GM23338 (cell line): ENCODE measurements at regions not wholly inside any gene's neighbourhood (a gene's known extent, or its start where the extent isn't known, plus 50 kb on each side); places are given as distances from the start of the nearest gene placed in this dataset.
"Not testable (repeated sequence)": the region's sequence is repeated elsewhere in the genome, so short reads cannot be mapped to it uniquely, and the experiment has no call there.

ENCODE experiments used
- ATAC-seq: fragments of 200-7000 bp; cut with Tn5 transposase; 3 replicates; pipeline ENCODE4 v1.9.1; 2020
- DNase-seq: peaks from one replicate; pipeline ENCODE4 v3.0.0-alpha.2; 2015; ENCODE audit warnings: low spot score
- H2AFZ ChIP-seq: fragments of 200-600 bp; sonication (generic); 2 replicates; pipeline ENCODE4 v1.8.0; 2016; ENCODE audit warnings: antibody characterized with exemption, mild to moderate bottlenecking, moderate library complexity
- H3F3A ChIP-seq: fragments of 200-600 bp; sonication (generic); replicated peaks from 2 replicates; pipeline ENCODE4 v1.8.0; 2017; ENCODE audit warnings: antibody characterized with exemption, mixed run types, low read depth
- H3K27ac ChIP-seq: fragments of 200-600 bp; sonication (generic); 2 replicates; pipeline ENCODE4 v1.6.1; 2016; ENCODE audit warnings: low read depth
- H3K27me3 ChIP-seq: fragments of 200-600 bp; sonication (generic); 2 replicates; pipeline ENCODE4 v1.8.0; 2016; ENCODE audit warnings: mild to moderate bottlenecking, mixed run types, moderate library complexity; ENCODE audit not compliant: insufficient read depth
- H3K36me3 ChIP-seq: fragments of 200-600 bp; sonication (generic); 2 replicates; pipeline ENCODE4 v1.8.0; 2016; ENCODE audit warnings: mild to moderate bottlenecking; ENCODE audit not compliant: insufficient read depth
- H3K4me1 ChIP-seq: fragments of 200-600 bp; sonication (generic); 2 replicates; pipeline ENCODE4 v1.8.0; 2016; ENCODE audit warnings: mild to moderate bottlenecking, moderate library complexity; ENCODE audit not compliant: insufficient read depth
- H3K4me2 ChIP-seq: fragments of 200-600 bp; sonication (generic); 2 replicates; pipeline ENCODE4 v1.7.1; 2017; ENCODE audit warnings: mixed run types
- H3K4me3 ChIP-seq: fragments of 200-600 bp; sonication (generic); 2 replicates; pipeline ENCODE4 v1.6.1; 2016; ENCODE audit warnings: mixed run types
- H3K79me2 ChIP-seq: fragments of 200-600 bp; sonication (generic); replicated peaks from 2 replicates; pipeline ENCODE4 v1.8.0; 2017; ENCODE audit warnings: mild to moderate bottlenecking; ENCODE audit not compliant: insufficient read depth
- H3K9me2 ChIP-seq: fragments of 200-600 bp; sonication (generic); 2 replicates; pipeline ENCODE4 v1.8.0; 2017; ENCODE audit not compliant: insufficient read depth
- H4K20me1 ChIP-seq: fragments of 200-600 bp; sonication (generic); replicated peaks from 2 replicates; pipeline ENCODE4 v1.8.0; 2017; ENCODE audit warnings: mild to moderate bottlenecking; ENCODE audit not compliant: insufficient read depth
- H3K27ac Mint-ChIP-seq: 2 replicates; pipeline ENCODE4 v1.8.0; 2020; ENCODE audit warnings: inconsistent platforms, mild to moderate bottlenecking, moderate library complexity, mixed read lengths
- H3K27me3 Mint-ChIP-seq: 3 replicates; pipeline ENCODE4 v1.8.0; 2022; ENCODE audit warnings: low read depth, mild to moderate bottlenecking, moderate library complexity, mixed read lengths, inconsistent platforms; ENCODE audit not compliant: insufficient read depth, poor library complexity
- H3K36me3 Mint-ChIP-seq: 3 replicates; pipeline ENCODE4 v1.8.0; 2021; ENCODE audit warnings: low read depth, mild to moderate bottlenecking, inconsistent platforms, moderate library complexity, mixed read lengths
- H3K4me1 Mint-ChIP-seq: 3 replicates; pipeline ENCODE4 v1.8.0; 2020; ENCODE audit warnings: mild to moderate bottlenecking, inconsistent platforms, mixed read lengths
- H3K4me3 Mint-ChIP-seq: 3 replicates; pipeline ENCODE4 v1.8.0; 2021; ENCODE audit warnings: moderate library complexity, mild to moderate bottlenecking, inconsistent platforms, mixed read lengths
- H3K9me3 Mint-ChIP-seq: 3 replicates; pipeline ENCODE4 v1.8.0; 2020; ENCODE audit warnings: moderate library complexity, mild to moderate bottlenecking, inconsistent platforms, mixed read lengths

DNA sequence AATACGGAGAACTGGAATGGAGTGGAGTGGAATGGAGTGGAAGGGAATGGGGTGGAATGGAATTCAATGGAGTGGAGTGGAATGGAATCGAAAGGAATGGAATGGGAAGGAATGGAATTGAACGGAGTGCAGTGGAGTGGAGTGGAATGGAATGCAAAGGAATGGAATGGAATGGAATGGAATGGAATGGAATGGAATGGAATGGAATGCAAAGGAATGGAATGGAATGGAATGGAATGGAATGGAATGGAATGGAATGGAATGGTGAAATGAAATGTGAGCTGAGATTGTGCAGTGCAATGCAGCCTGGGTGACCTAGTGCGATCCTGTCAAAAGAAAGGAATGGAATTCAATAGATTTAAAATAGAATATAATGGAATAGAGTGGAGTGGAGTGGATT lies 357.3 kb upstream of the WSB1 start:
- not testable (repeated sequence) for H3K27me3 ChIP-seq, H3K9me3 Mint-ChIP-seq, H3K27me3 Mint-ChIP-seq, H3K36me3 ChIP-seq, H3K4me3 Mint-ChIP-seq, H3F3A ChIP-seq, H3K4me1 Mint-ChIP-seq, H3K4me1 ChIP-seq, H4K20me1 ChIP-seq, H3K4me2 ChIP-seq, H3K9me2 ChIP-seq, H3K79me2 ChIP-seq, H3K27ac Mint-ChIP-seq, H3K27ac ChIP-seq, H3K36me3 Mint-ChIP-seq, H2AFZ ChIP-seq, H3K4me3 ChIP-seq, ATAC-seq, DNase-seq

DNA sequence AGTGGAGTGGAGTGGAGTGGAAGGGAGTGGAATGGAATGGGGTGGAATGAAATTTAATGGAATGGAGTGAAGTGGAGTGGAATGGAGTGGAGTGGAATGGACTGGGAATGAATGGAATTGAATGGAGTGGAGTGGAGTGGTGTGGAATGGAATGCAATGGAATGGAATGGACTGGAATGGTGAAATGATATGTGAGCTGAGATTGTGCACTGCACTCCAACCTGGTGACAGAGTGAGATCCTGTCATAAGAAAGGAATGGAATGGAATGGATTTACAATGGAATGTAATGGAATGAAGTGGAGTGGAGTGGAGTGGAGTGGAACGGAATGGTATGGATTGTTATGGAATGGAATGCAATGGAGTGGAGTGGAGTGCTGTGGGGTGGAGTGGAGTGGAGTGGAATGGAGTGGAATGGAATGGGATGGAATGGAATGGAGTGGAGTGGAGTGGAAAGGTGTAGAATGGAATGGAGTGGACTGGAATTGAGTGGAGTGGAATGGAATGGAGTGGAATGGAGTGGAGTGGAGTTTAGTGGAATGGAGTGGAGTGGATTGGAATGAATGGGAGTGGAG lies 356.1 kb upstream of the WSB1 start:
- not testable (repeated sequence) for H3K79me2 ChIP-seq, H3K4me1 Mint-ChIP-seq, H3K9me2 ChIP-seq, DNase-seq, H3K27me3 Mint-ChIP-seq, H3K4me2 ChIP-seq, H3K36me3 Mint-ChIP-seq, H3F3A ChIP-seq, H3K4me1 ChIP-seq, H4K20me1 ChIP-seq, H2AFZ ChIP-seq, H3K27ac Mint-ChIP-seq, H3K27me3 ChIP-seq, ATAC-seq, H3K27ac ChIP-seq, H3K4me3 Mint-ChIP-seq, H3K4me3 ChIP-seq, H3K9me3 Mint-ChIP-seq, H3K36me3 ChIP-seq

GRCh38 chr17:26939755-26940154 lies 354.2 kb upstream of the WSB1 start:
- not testable (repeated sequence) for H3K9me2 ChIP-seq, H3K36me3 Mint-ChIP-seq, H2AFZ ChIP-seq, H4K20me1 ChIP-seq, H3K4me3 ChIP-seq, DNase-seq, H3K27ac Mint-ChIP-seq, H3K27ac ChIP-seq, H3K79me2 ChIP-seq, H3K36me3 ChIP-seq, H3K27me3 ChIP-seq, H3K4me1 ChIP-seq, H3K4me1 Mint-ChIP-seq, H3F3A ChIP-seq, ATAC-seq, H3K4me3 Mint-ChIP-seq, H3K27me3 Mint-ChIP-seq, H3K4me2 ChIP-seq
- H3K9me3 Mint-ChIP-seq = peaks cover 18% of the 10 kb centered on the region

DNA sequence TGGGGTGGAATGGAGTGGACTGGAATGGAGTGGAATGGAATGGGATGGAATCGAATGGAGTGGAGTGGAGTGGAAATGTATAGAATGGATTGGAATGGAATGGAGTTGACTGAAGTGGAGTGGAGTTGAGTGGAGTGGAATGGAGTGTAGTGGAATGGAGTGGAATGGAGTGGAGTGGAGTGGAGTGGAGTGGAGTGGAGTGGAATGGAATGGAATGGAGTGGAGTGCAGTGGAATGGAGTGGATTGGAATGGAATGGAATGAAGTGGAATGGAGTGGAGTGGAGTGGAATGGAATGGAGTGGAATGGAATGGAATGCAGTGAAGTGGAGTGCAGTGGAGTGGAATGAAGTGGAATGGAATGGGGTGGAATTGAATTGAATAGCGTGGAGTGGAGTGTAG lies 353.3 kb upstream of the WSB1 start:
- H2AFZ ChIP-seq, H3F3A ChIP-seq, H3K4me1 ChIP-seq, H3K27me3 Mint-ChIP-seq, H3K36me3 ChIP-seq, H3K9me2 ChIP-seq, H3K4me1 Mint-ChIP-seq, ATAC-seq, H3K36me3 Mint-ChIP-seq, H3K27ac ChIP-seq, H3K27me3 ChIP-seq, H4K20me1 ChIP-seq, DNase-seq, H3K79me2 ChIP-seq, H3K27ac Mint-ChIP-seq, H3K4me3 Mint-ChIP-seq, H3K4me2 ChIP-seq, H3K4me3 ChIP-seq: not testable (repeated sequence)
- H3K9me3 Mint-ChIP-seq = peaks cover 26% of the 10 kb centered on the region
